ENCODE measurements at regions not wholly inside any gene's neighbourhood (a gene's known extent, or its start where the extent isn't known, plus 50 kb on each side); places are given as distances from the start of the nearest gene placed in this dataset.

GRCh38 chr10:131683281-131683861 is 217.4 kb upstream of the PPP2R2D start:
- DNase-seq, result no peak
- ChIA-PET POLR2A (no interaction called here), CTCF (no interaction called here)
- no peaks in the 10 kb centered on the region for H3K36me3 Mint-ChIP-seq
- H3K27ac Mint-ChIP-seq, result no peak overlapping the region
- H3K36me3 ChIP-seq (ENCODE audit: insufficient read depth, low read length), result no peaks in the 10 kb centered on the region
- no peak overlapping the region for H3K4me3 ChIP-seq (ENCODE audit: low read length)
- no peaks in the 10 kb centered on the region for H3K4me1 ChIP-seq (ENCODE audit: insufficient read depth, low read length)
- H3K4me3 Mint-ChIP-seq, result no peak overlapping the region
- H3K9me3 Mint-ChIP-seq, result peaks cover 0 to 2% (median 0%) of the 10 kb centered on the region in 5 donors
- H3K27me3 ChIP-seq (ENCODE audit: insufficient read depth, low read length, poor library complexity, severe bottlenecking), result no peaks in the 10 kb centered on the region
- H3K4me1 Mint-ChIP-seq, result no peaks in the 10 kb centered on the region
- H3K27me3 Mint-ChIP-seq, result peaks cover 0 to 8% of the 10 kb centered on the region in 2 donors
- no peak overlapping the region for H3K27ac ChIP-seq (ENCODE audit: low read depth, low read length)
- no peaks in the 10 kb centered on the region for H3K9me3 ChIP-seq (ENCODE audit: low read length)

GRCh38 chr10:131683941-131684340 is 216.9 kb upstream of the PPP2R2D start:
- Mint-ChIP-seq H3K9me3 (peaks cover 0 to 2% (median 0%) of the 10 kb centered on the region in 5 donors), H3K4me3 (no peak overlapping the region), H3K27ac (no peak overlapping the region), H3K36me3 (no peaks in the 10 kb centered on the region), H3K27me3 (peaks cover 0 to 8% of the 10 kb centered on the region in 2 donors), H3K4me1 (no peaks in the 10 kb centered on the region)
- POLR2A ChIA-PET, result no interaction called here
- no peaks in the 10 kb centered on the region for H3K4me1 ChIP-seq (ENCODE audit: insufficient read depth, low read length)
- no peak overlapping the region for H3K4me3 ChIP-seq (ENCODE audit: low read length)
- no peaks in the 10 kb centered on the region for H3K27me3 ChIP-seq (ENCODE audit: insufficient read depth, low read length, poor library complexity, severe bottlenecking)
- H3K27ac ChIP-seq (ENCODE audit: low read depth, low read length), result no peak overlapping the region
- DNase-seq, result peak in 1 of 5 donors; percentile 21
- CTCF ChIA-PET, result no interaction called here
- H3K36me3 ChIP-seq (ENCODE audit: insufficient read depth, low read length), result no peaks in the 10 kb centered on the region
- H3K9me3 ChIP-seq (ENCODE audit: low read length), result no peaks in the 10 kb centered on the region

GRCh38 chr10:131685007-131685406 is 215.8 kb upstream of the PPP2R2D start:
- no peaks in the 10 kb centered on the region for H3K9me3 ChIP-seq (ENCODE audit: low read length)
- CTCF ChIA-PET, result no interaction called here
- H3K27me3 ChIP-seq (ENCODE audit: insufficient read depth, low read length, poor library complexity, severe bottlenecking), result no peaks in the 10 kb centered on the region
- H3K27ac Mint-ChIP-seq, result no peak overlapping the region
- no peaks in the 10 kb centered on the region for H3K36me3 Mint-ChIP-seq
- H3K4me3 ChIP-seq (ENCODE audit: low read length), result no peak overlapping the region
- peak in 1 of 5 donors; percentile 3 for DNase-seq
- no peaks in the 10 kb centered on the region for H3K36me3 ChIP-seq (ENCODE audit: insufficient read depth, low read length)
- H3K9me3 Mint-ChIP-seq, result peaks cover 0 to 2% (median 0%) of the 10 kb centered on the region in 5 donors
- H3K27ac ChIP-seq (ENCODE audit: low read depth, low read length), result no peak overlapping the region
- H3K4me1 Mint-ChIP-seq, result no peaks in the 10 kb centered on the region
- no peak overlapping the region for H3K4me3 Mint-ChIP-seq
- H3K27me3 Mint-ChIP-seq, result peaks cover 0 to 8% of the 10 kb centered on the region in 2 donors
- no peaks in the 10 kb centered on the region for H3K4me1 ChIP-seq (ENCODE audit: insufficient read depth, low read length)
- POLR2A ChIA-PET, result no interaction called here

- CTCF ChIA-PET, result no interaction called here
- H3K27ac Mint-ChIP-seq, result no peak overlapping the region
Observed at GRCh38 chr10:131685576-131685975, 215.2 kb upstream of the PPP2R2D start.

GRCh38 chr10:131686781-131687420 is 213.9 kb upstream of the PPP2R2D start:
- Histone ChIP-seq H3K27me3 (ENCODE audit: insufficient read depth, low read length, poor library complexity, severe bottlenecking) (no peaks in the 10 kb centered on the region), H3K4me3 (ENCODE audit: low read length) (no peak overlapping the region), H3K27ac (ENCODE audit: low read depth, low read length) (no peak overlapping the region), H3K4me1 (ENCODE audit: insufficient read depth, low read length) (no peaks in the 10 kb centered on the region), H3K9me3 (ENCODE audit: low read length) (no peaks in the 10 kb centered on the region), H3K36me3 (ENCODE audit: insufficient read depth, low read length) (no peaks in the 10 kb centered on the region)
- H3K4me1 Mint-ChIP-seq, result no peaks in the 10 kb centered on the region
- POLR2A ChIA-PET, result no interaction called here
- no peaks in the 10 kb centered on the region for H3K36me3 Mint-ChIP-seq
- CTCF ChIA-PET, result no interaction called here
- peaks cover 0 to 8% of the 10 kb centered on the region in 2 donors for H3K27me3 Mint-ChIP-seq
- H3K27ac Mint-ChIP-seq, result peak overlapping the region in 1 of 8 donors; percentile 79
- H3K4me3 Mint-ChIP-seq, result no peak overlapping the region
- peak in 1 of 5 donors; percentile 11 for DNase-seq
- peaks cover 0 to 6% (median 0%) of the 10 kb centered on the region in 5 donors for H3K9me3 Mint-ChIP-seq

More at GRCh38 chr10:131685576-131685975, 215.2 kb upstream of the PPP2R2D start:
- H3K4me1 ChIP-seq (ENCODE audit: insufficient read depth, low read length), result no peaks in the 10 kb centered on the region
- H3K4me3 ChIP-seq (ENCODE audit: low read length), result no peak overlapping the region
- Mint-ChIP-seq H3K9me3 (peaks cover 0 to 5% (median 0%) of the 10 kb centered on the region in 5 donors), H3K36me3 (no peaks in the 10 kb centered on the region), H3K4me3 (no peak overlapping the region), H3K4me1 (no peaks in the 10 kb centered on the region), H3K27me3 (peaks cover 0 to 8% of the 10 kb centered on the region in 2 donors)
- DNase-seq, result peak in 1 of 5 donors; percentile 21
- H3K27ac ChIP-seq (ENCODE audit: low read depth, low read length), result no peak overlapping the region
- H3K27me3 ChIP-seq (ENCODE audit: insufficient read depth, low read length, poor library complexity, severe bottlenecking), result no peaks in the 10 kb centered on the region
- POLR2A ChIA-PET, result no interaction called here
- H3K36me3 ChIP-seq (ENCODE audit: insufficient read depth, low read length), result no peaks in the 10 kb centered on the region
- H3K9me3 ChIP-seq (ENCODE audit: low read length), result no peaks in the 10 kb centered on the region

GRCh38 chr10:131688304-131688703 is 212.5 kb upstream of the PPP2R2D start:
- Mint-ChIP-seq H3K36me3 (peaks cover 0 to 4% (median 0%) of the 10 kb centered on the region in 3 donors), H3K4me3 (no peak overlapping the region), H3K4me1 (no peaks in the 10 kb centered on the region), H3K27me3 (no peaks in the 10 kb centered on the region), H3K27ac (no peak overlapping the region), H3K9me3 (peaks cover 0 to 4% (median 0%) of the 10 kb centered on the region in 5 donors)
- ChIA-PET POLR2A (no interaction called here), CTCF (no interaction called here)
- H3K36me3 ChIP-seq (ENCODE audit: insufficient read depth, low read length), result no peaks in the 10 kb centered on the region
- no peak overlapping the region for H3K27ac ChIP-seq (ENCODE audit: low read depth, low read length)
- no peaks in the 10 kb centered on the region for H3K27me3 ChIP-seq (ENCODE audit: insufficient read depth, low read length, poor library complexity, severe bottlenecking)
- no peaks in the 10 kb centered on the region for H3K4me1 ChIP-seq (ENCODE audit: insufficient read depth, low read length)
- no peak for DNase-seq
- no peaks in the 10 kb centered on the region for H3K9me3 ChIP-seq (ENCODE audit: low read length)
- no peak overlapping the region for H3K4me3 ChIP-seq (ENCODE audit: low read length)

GRCh38 chr10:131689016-131689415 is 211.8 kb upstream of the PPP2R2D start:
- Histone ChIP-seq H3K4me1 (ENCODE audit: insufficient read depth, low read length) (no peaks in the 10 kb centered on the region), H3K4me3 (ENCODE audit: low read length) (no peak overlapping the region), H3K36me3 (ENCODE audit: insufficient read depth, low read length) (no peaks in the 10 kb centered on the region), H3K27ac (ENCODE audit: low read depth, low read length) (no peak overlapping the region), H3K27me3 (ENCODE audit: insufficient read depth, low read length, poor library complexity, severe bottlenecking) (no peaks in the 10 kb centered on the region), H3K9me3 (ENCODE audit: low read length) (no peaks in the 10 kb centered on the region)
- no peak for DNase-seq
- no peaks in the 10 kb centered on the region for H3K27me3 Mint-ChIP-seq
- H3K4me3 Mint-ChIP-seq, result no peak overlapping the region
- peaks cover 0 to 4% (median 0%) of the 10 kb centered on the region in 3 donors for H3K36me3 Mint-ChIP-seq
- ChIA-PET CTCF (no interaction called here), POLR2A (no interaction called here)
- peaks cover 0 to 6% (median 0%) of the 10 kb centered on the region in 5 donors for H3K9me3 Mint-ChIP-seq
- no peak overlapping the region for H3K27ac Mint-ChIP-seq
- H3K4me1 Mint-ChIP-seq, result no peaks in the 10 kb centered on the region

- H3K27me3 ChIP-seq (ENCODE audit: insufficient read depth, low read length, poor library complexity, severe bottlenecking), result no peaks in the 10 kb centered on the region
- DNase-seq, result peak in 1 of 5 donors; percentile 42
- no peak overlapping the region for H3K4me3 Mint-ChIP-seq
- H3K4me1 ChIP-seq (ENCODE audit: insufficient read depth, low read length), result no peaks in the 10 kb centered on the region
- ChIA-PET CTCF (no interaction called here), POLR2A (no interaction called here)
- H3K36me3 Mint-ChIP-seq, result peaks cover 0 to 4% (median 0%) of the 10 kb centered on the region in 3 donors
- no peaks in the 10 kb centered on the region for H3K9me3 ChIP-seq (ENCODE audit: low read length)
- H3K27me3 Mint-ChIP-seq, result no peaks in the 10 kb centered on the region
- no peaks in the 10 kb centered on the region for H3K4me1 Mint-ChIP-seq
- no peak overlapping the region for H3K27ac ChIP-seq (ENCODE audit: low read depth, low read length)
- peaks cover 0 to 6% (median 0%) of the 10 kb centered on the region in 5 donors for H3K9me3 Mint-ChIP-seq
- no peak overlapping the region for H3K4me3 ChIP-seq (ENCODE audit: low read length)
- no peaks in the 10 kb centered on the region for H3K36me3 ChIP-seq (ENCODE audit: insufficient read depth, low read length)
- no peak overlapping the region for H3K27ac Mint-ChIP-seq
Observed at GRCh38 chr10:131689486-131689885, 211.3 kb upstream of the PPP2R2D start.
